Breast epithelium (tissue), 4 donors: ENCODE measurements at regions not wholly inside any gene's neighbourhood (a gene's known extent, or its start where the extent isn't known, plus 50 kb on each side); places are given as distances from the start of the nearest gene placed in this dataset.

Experiments used
- DNase-seq, 2 donors: peaks; one replicate each; pipeline ENCODE4 v3.0.0-alpha.2; 2019; ENCODE audit warnings: low spot score in 2 of 2
- H3K27ac ChIP-seq, 2 donors: fragments of 200-600 bp; sonication (generic) in 1 of 2; one replicate each; pipeline ENCODE4 v1.5.1; 2016 to 2019; ENCODE audit warnings: mild to moderate bottlenecking in 1 of 2
- H3K27me3 ChIP-seq, 2 donors: fragments of 200-600 bp; sonication (generic) in 1 of 2; one replicate each; pipeline versions ENCODE4 v1.5.1 to v1.6.0; 2017 to 2019; ENCODE audit warnings: control low read depth in 1 of 2, mild to moderate bottlenecking in 1 of 2
- H3K36me3 ChIP-seq: fragments of 200-600 bp; one replicate; pipeline ENCODE4 v1.5.1; 2019
- H3K4me1 ChIP-seq, 2 donors: fragments of 200-600 bp; sonication (generic); one replicate each; pipeline ENCODE4 v1.5.1; 2016 to 2019; ENCODE audit warnings: control low read depth in 1 of 2
- H3K4me3 ChIP-seq, 3 donors: fragments of 200-600 bp; sonication (generic); 1 replicate in 2 of 3; 2 replicates in 1 of 3; pipeline ENCODE4 v1.5.1; 2016 to 2019; ENCODE audit warnings: mild to moderate bottlenecking in 3 of 3, moderate library complexity in 2 of 3
- H3K9me3 ChIP-seq, 2 donors: fragments of 200-600 bp; sonication (generic) in 1 of 2; one replicate each; pipeline ENCODE4 v1.5.1; 2016 to 2019; ENCODE audit warnings: control low read depth in 1 of 2
- CTCF ChIP-seq, 3 donors: fragments of 450-650 bp; IDR thresholded peaks; one replicate each; pipeline ENCODE4 v1.5.1; 2016 to 2017; ENCODE audit warnings: antibody characterized with exemption in 3 of 3, mild to moderate bottlenecking in 3 of 3, moderate library complexity in 3 of 3
- POLR2A ChIP-seq: fragments of 450-650 bp; IDR thresholded peaks from one replicate; pipeline ENCODE4 v1.6.1; 2016; ENCODE audit warnings: antibody characterized with exemption, mild to moderate bottlenecking, moderate library complexity
- POLR2AphosphoS5 ChIP-seq, 3 donors: sonication (generic); formaldehyde crosslinking; IDR thresholded peaks; one replicate each; pipeline ENCODE4 v1.6.1; 2017; ENCODE audit warnings: antibody characterized with exemption in 3 of 3
- intact Hi-C: fragments of 100-400 bp; cut with DNase I; formaldehyde crosslinking; loops from one replicate; pipeline ENCODE4 v1.15.1; 2023; ENCODE audit warnings: low total_unique reads

GRCh38 chr5:39712316-39713249, 287.8 kb upstream of the DAB2 start:
- Histone ChIP-seq H3K9me3 (no peaks in the 10 kb centered on the region), H3K27ac (no peak overlapping the region), H3K4me3 (no peak overlapping the region), H3K4me1 (peaks cover 0 to 3% of the 10 kb centered on the region in 2 donors), H3K27me3 (no peaks in the 10 kb centered on the region), H3K36me3 (no peaks in the 10 kb centered on the region)
- TF ChIP-seq CTCF (IDR thresholded peaks at IDR 0.05) (no peak), POLR2AphosphoS5 (IDR thresholded peaks at IDR 0.05) (no peak), POLR2A (no peak)
- intact Hi-C loops, result no loop called here
- no peak for DNase-seq

GRCh38 chr5:39711821-39712220, 287.0 kb upstream of the DAB2 start:
- DNase-seq, result no peak
- no peak overlapping the region for H3K27ac ChIP-seq
- H3K4me1 ChIP-seq, result peaks cover 0 to 3% of the 10 kb centered on the region in 2 donors
- intact Hi-C loops, result no loop called here
- no peaks in the 10 kb centered on the region for H3K36me3 ChIP-seq
- no peaks in the 10 kb centered on the region for H3K27me3 ChIP-seq
- H3K4me3 ChIP-seq, result no peak overlapping the region
- TF ChIP-seq POLR2A (no peak), CTCF (IDR thresholded peaks at IDR 0.05) (no peak), POLR2AphosphoS5 (IDR thresholded peaks at IDR 0.05) (no peak)
- H3K9me3 ChIP-seq, result no peaks in the 10 kb centered on the region

GRCh38 chr5:39709032-39709431, 284.3 kb upstream of the DAB2 start:
- no peaks in the 10 kb centered on the region for H3K9me3 ChIP-seq
- H3K4me1 ChIP-seq, result peaks cover 0 to 3% of the 10 kb centered on the region in 2 donors
- no peak overlapping the region for H3K4me3 ChIP-seq
- no peak for DNase-seq
- H3K27me3 ChIP-seq, result no peaks in the 10 kb centered on the region
- intact Hi-C loops, result no loop called here
- no peak overlapping the region for H3K27ac ChIP-seq
- TF ChIP-seq POLR2A, result no peak
- TF ChIP-seq POLR2AphosphoS5 (IDR thresholded peaks at IDR 0.05), result no peak
- TF ChIP-seq CTCF (IDR thresholded peaks at IDR 0.05), result no peak
- H3K36me3 ChIP-seq, result no peaks in the 10 kb centered on the region

GRCh38 chr5:39702928-39703327, 278.1 kb upstream of the DAB2 start:
- Histone ChIP-seq H3K4me1 (no peaks in the 10 kb centered on the region), H3K4me3 (no peak overlapping the region), H3K9me3 (no peaks in the 10 kb centered on the region), H3K27ac (no peak overlapping the region), H3K27me3 (no peaks in the 10 kb centered on the region), H3K36me3 (no peaks in the 10 kb centered on the region)
- DNase-seq, result no peak
- intact Hi-C loops, result no loop called here
- TF ChIP-seq POLR2AphosphoS5 (IDR thresholded peaks at IDR 0.05), result no peak
- no peak for TF ChIP-seq POLR2A
- no peak for TF ChIP-seq CTCF (IDR thresholded peaks at IDR 0.05)

GRCh38 chr5:39700523-39700922, 275.7 kb upstream of the DAB2 start:
- intact Hi-C loops, result no loop called here
- no peaks in the 10 kb centered on the region for H3K9me3 ChIP-seq
- H3K4me1 ChIP-seq, result no peaks in the 10 kb centered on the region
- H3K27me3 ChIP-seq, result no peaks in the 10 kb centered on the region
- H3K36me3 ChIP-seq, result no peaks in the 10 kb centered on the region
- TF ChIP-seq CTCF (IDR thresholded peaks at IDR 0.05) (no peak), POLR2AphosphoS5 (IDR thresholded peaks at IDR 0.05) (no peak), POLR2A (no peak)
- DNase-seq, result no peak
- no peak overlapping the region for H3K27ac ChIP-seq
- H3K4me3 ChIP-seq, result no peak overlapping the region
